CD4-positive, alpha-beta memory T cell (primary cell): ENCODE measurements at regions not wholly inside any gene's neighbourhood (a gene's known extent, or its start where the extent isn't known, plus 50 kb on each side); places are given as distances from the start of the nearest gene placed in this dataset.

Experiments used
- CTCF ChIA-PET: fragments of 350-600 bp; sonication (Branson Sonifier 250); formaldehyde crosslinking; loops from one replicate; lab custom pipeline; 2021; ENCODE audit warnings: inconsistent platforms; ENCODE audit not compliant: partially characterized antibody; lab: Charles Lee
- POLR2A ChIA-PET: fragments of 350-600 bp; sonication (Branson Sonifier 250); formaldehyde crosslinking; loops from one replicate; lab custom pipeline; 2021; ENCODE audit not compliant: partially characterized antibody; lab: Charles Lee
- DNase-seq, 5 donors: peaks; one replicate each; pipeline versions ENCODE4 v3.0.0 to v3.0.0-alpha.2; 2020 to 2022; ENCODE audit warnings: mixed read lengths in 1 of 5
- H3K27ac ChIP-seq: one replicate; pipeline ENCODE4 v1.7.0; 2013; ENCODE audit warnings: low read depth, low read length
- H3K27me3 ChIP-seq: 2 replicates; pipeline ENCODE4 v1.7.0; 2013; ENCODE audit warnings: mild to moderate bottlenecking, low read length, moderate library complexity; ENCODE audit not compliant: insufficient read depth
- H3K36me3 ChIP-seq: 2 replicates; pipeline ENCODE4 v1.7.0; 2013; ENCODE audit warnings: mild to moderate bottlenecking, low read length, moderate library complexity; ENCODE audit not compliant: insufficient read depth
- H3K4me1 ChIP-seq: 2 replicates; pipeline ENCODE4 v1.7.0; 2013; ENCODE audit warnings: mild to moderate bottlenecking, low read length, moderate library complexity; ENCODE audit not compliant: insufficient read depth
- H3K4me3 ChIP-seq, 2 donors: one replicate each; pipeline ENCODE4 v1.7.0; 2013; ENCODE audit warnings: low read length in 2 of 2, mild to moderate bottlenecking in 1 of 2
- H3K9me3 ChIP-seq, 2 donors: one replicate each; pipeline ENCODE4 v1.7.0; 2013; ENCODE audit warnings: low read length in 2 of 2, control low read depth in 1 of 2; ENCODE audit not compliant: control insufficient read depth in 1 of 2
- H3K27ac Mint-ChIP-seq, 7 donors: one replicate each; pipeline ENCODE4 v1.8.0; 2020 to 2021; ENCODE audit warnings: mixed read lengths in 7 of 7, mild to moderate bottlenecking in 6 of 7, inconsistent platforms in 3 of 7, moderate library complexity in 3 of 7
- H3K27me3 Mint-ChIP-seq, 2 donors: one replicate each; pipeline ENCODE4 v1.8.0; 2020 to 2021; ENCODE audit warnings: mixed read lengths in 2 of 2
- H3K36me3 Mint-ChIP-seq, 2 donors: one replicate each; pipeline ENCODE4 v1.8.0; 2020 to 2021; ENCODE audit warnings: mixed read lengths in 2 of 2, inconsistent platforms in 1 of 2, mild to moderate bottlenecking in 1 of 2
- H3K4me1 Mint-ChIP-seq, 4 donors: one replicate each; pipeline ENCODE4 v1.8.0; 2020 to 2021; ENCODE audit warnings: mixed read lengths in 4 of 4, mild to moderate bottlenecking in 1 of 4
- H3K4me3 Mint-ChIP-seq, 8 donors: one replicate each; pipeline ENCODE4 v1.8.0; 2020 to 2021; ENCODE audit warnings: mixed read lengths in 8 of 8, mild to moderate bottlenecking in 7 of 8, moderate library complexity in 6 of 8, inconsistent platforms in 3 of 8
- H3K9me3 Mint-ChIP-seq, 8 donors: one replicate each; pipeline ENCODE4 v1.8.0; 2020 to 2021; ENCODE audit warnings: mixed read lengths in 8 of 8, mild to moderate bottlenecking in 5 of 8, inconsistent platforms in 3 of 8, moderate library complexity in 1 of 8
- intact Hi-C: fragments of 100-400 bp; cut with micrococcal nuclease; formaldehyde crosslinking; loops from one replicate; pipeline ENCODE4 v1.15.1; 2023

DNA sequence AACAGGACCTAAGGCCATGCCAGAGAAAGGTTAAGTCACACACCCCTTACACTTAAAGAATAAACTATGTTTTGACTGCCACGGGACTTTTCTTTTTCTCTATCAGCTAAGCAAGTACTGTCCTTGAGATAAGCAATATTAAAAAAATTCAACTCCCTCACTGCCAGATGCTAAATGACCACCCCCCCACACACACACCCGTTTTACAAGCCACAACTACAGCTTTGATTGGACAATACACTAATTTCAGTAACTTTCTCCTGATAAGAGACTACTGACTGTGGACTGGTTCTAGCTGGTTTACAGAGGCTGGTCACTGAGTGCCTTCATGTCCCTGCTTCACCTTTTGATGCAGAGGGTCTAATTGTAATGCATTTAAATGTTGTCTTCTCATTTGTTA, 63.9 kb upstream of the HOPX start:
- peaks cover 0 to 2% (median 0%) of the 10 kb centered on the region in 8 donors for H3K9me3 Mint-ChIP-seq
- no peak overlapping the region for H3K27ac ChIP-seq
- H3K9me3 ChIP-seq, result no peaks in the 10 kb centered on the region
- peaks cover 0 to 4% (median 2%) of the 10 kb centered on the region in 4 donors for H3K4me1 Mint-ChIP-seq
- no peaks in the 10 kb centered on the region for H3K27me3 Mint-ChIP-seq
- no peak for DNase-seq
- H3K27me3 ChIP-seq, result no peaks in the 10 kb centered on the region
- POLR2A ChIA-PET, result no interaction called here
- H3K4me3 Mint-ChIP-seq, result no peak overlapping the region
- intact Hi-C loops, result no loop called here
- H3K4me1 ChIP-seq, result no peaks in the 10 kb centered on the region
- CTCF ChIA-PET, result no interaction called here
- H3K27ac Mint-ChIP-seq, result no peak overlapping the region
- H3K36me3 ChIP-seq, result no peaks in the 10 kb centered on the region
- no peaks in the 10 kb centered on the region for H3K36me3 Mint-ChIP-seq
- H3K4me3 ChIP-seq, result no peak overlapping the region

GRCh38 chr4:56744030-56744429, 62.9 kb upstream of the HOPX start:
- Mint-ChIP-seq H3K4me3 (no peak overlapping the region), H3K4me1 (peaks cover 0 to 4% (median 2%) of the 10 kb centered on the region in 4 donors), H3K9me3 (peaks cover 0 to 2% (median 0%) of the 10 kb centered on the region in 8 donors), H3K27ac (no peak overlapping the region), H3K27me3 (no peaks in the 10 kb centered on the region), H3K36me3 (no peaks in the 10 kb centered on the region)
- no peaks in the 10 kb centered on the region for H3K9me3 ChIP-seq
- intact Hi-C loops, result no loop called here
- CTCF ChIA-PET, result no interaction called here
- H3K27me3 ChIP-seq, result no peaks in the 10 kb centered on the region
- no peak overlapping the region for H3K4me3 ChIP-seq
- no peaks in the 10 kb centered on the region for H3K4me1 ChIP-seq
- no peak for DNase-seq
- no peak overlapping the region for H3K27ac ChIP-seq
- H3K36me3 ChIP-seq, result no peaks in the 10 kb centered on the region
- POLR2A ChIA-PET, result no interaction called here

- Histone ChIP-seq H3K27me3 (no peaks in the 10 kb centered on the region), H3K27ac (no peak overlapping the region), H3K4me3 (no peak overlapping the region), H3K36me3 (no peaks in the 10 kb centered on the region), H3K4me1 (no peaks in the 10 kb centered on the region), H3K9me3 (no peaks in the 10 kb centered on the region)
- H3K27ac Mint-ChIP-seq, result no peak overlapping the region
- H3K27me3 Mint-ChIP-seq, result no peaks in the 10 kb centered on the region
- DNase-seq, result no peak
- ChIA-PET CTCF (no interaction called here), POLR2A (no interaction called here)
- H3K9me3 Mint-ChIP-seq, result peaks cover 0 to 2% (median 0%) of the 10 kb centered on the region in 8 donors
- H3K4me3 Mint-ChIP-seq, result no peak overlapping the region
- H3K4me1 Mint-ChIP-seq, result peaks cover 0 to 4% (median 2%) of the 10 kb centered on the region in 4 donors
- no peaks in the 10 kb centered on the region for H3K36me3 Mint-ChIP-seq
- intact Hi-C loops, result no loop called here
Measured at GRCh38 chr4:56743550-56743949, 62.5 kb upstream of the HOPX start.

DNA sequence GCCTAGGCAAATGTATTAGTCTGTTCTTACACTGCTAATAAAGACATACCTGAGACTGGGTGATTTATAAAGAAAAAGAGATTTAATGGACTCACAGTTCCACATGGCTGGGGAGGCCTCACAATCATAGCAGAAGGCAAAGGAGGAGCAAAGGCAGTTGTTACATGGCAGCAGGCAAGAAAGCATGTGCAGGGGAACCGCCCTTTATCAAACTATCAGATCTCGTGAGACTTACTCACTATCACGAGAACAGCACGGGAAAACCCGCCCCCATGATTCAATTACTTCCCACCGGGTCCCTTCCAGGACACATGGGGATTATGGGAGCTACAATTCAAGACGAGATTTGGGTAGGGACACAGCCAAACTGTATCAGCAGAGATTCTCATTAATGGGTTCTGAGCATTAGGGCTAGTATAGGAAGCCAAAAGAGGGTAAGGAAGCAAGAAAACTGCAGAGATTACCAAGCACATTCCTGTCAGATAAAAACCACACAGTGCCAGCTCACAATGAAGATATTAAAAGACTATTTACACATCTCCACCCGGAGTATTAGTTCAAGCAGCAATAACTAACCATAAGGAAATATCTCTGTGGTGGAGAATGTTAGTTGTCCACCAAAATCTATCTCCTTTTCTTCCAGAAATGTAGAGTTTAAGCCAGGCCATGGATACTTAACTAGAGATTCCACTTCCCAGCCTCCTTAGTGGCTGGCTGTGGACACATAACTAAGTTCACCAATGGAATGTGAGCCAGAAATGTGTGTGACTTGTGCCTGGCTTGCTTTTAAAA, 61.2 kb upstream of the HOPX start:
- H3K27me3 Mint-ChIP-seq, result peaks cover 0 to 2% of the 10 kb centered on the region in 2 donors
- DNase-seq, result no peak
- H3K36me3 Mint-ChIP-seq, result no peaks in the 10 kb centered on the region
- CTCF ChIA-PET, result no interaction called here
- H3K36me3 ChIP-seq, result no peaks in the 10 kb centered on the region
- no peak overlapping the region for H3K27ac ChIP-seq
- H3K27me3 ChIP-seq, result no peaks in the 10 kb centered on the region
- intact Hi-C loops, result no loop called here
- H3K4me3 ChIP-seq, result no peak overlapping the region
- POLR2A ChIA-PET, result interaction anchor here (0.6 kb wide), 1 partner anchor 51 kb away, joined by 3 read pairs; no protein-coding TSS in a partner anchor
- peaks cover 0 to 2% (median 0%) of the 10 kb centered on the region in 8 donors for H3K9me3 Mint-ChIP-seq
- peaks cover 0 to 7% (median 2%) of the 10 kb centered on the region in 4 donors for H3K4me1 Mint-ChIP-seq
- no peak overlapping the region for H3K4me3 Mint-ChIP-seq
- H3K9me3 ChIP-seq, result no peaks in the 10 kb centered on the region
- H3K4me1 ChIP-seq, result no peaks in the 10 kb centered on the region
- no peak overlapping the region for H3K27ac Mint-ChIP-seq

DNA sequence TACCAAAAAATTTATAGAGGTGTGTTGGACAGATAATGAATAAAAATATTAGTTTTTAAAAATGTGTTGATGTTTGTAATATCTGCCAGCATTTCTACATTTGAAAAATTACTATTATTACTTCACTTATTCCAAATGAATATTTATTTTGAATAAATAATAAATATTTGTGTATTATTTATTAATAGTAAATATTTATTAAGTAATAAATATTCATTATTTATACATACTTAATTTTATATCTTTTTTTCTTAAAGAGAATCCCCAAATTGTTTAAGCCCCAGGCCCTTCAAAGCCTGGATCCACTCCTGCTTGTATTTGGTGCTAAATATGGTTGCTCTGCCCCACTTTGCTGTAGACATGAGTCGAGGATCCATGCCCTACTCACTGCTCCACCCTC, 60.5 kb upstream of the HOPX start:
- ChIA-PET POLR2A (interaction anchor here (0.6 kb wide), 1 partner anchor 51 kb away, joined by 3 read pairs; no protein-coding TSS in a partner anchor), CTCF (no interaction called here)
- H3K36me3 ChIP-seq, result no peaks in the 10 kb centered on the region
- H3K9me3 ChIP-seq, result no peaks in the 10 kb centered on the region
- no peak for DNase-seq
- H3K27ac Mint-ChIP-seq, result no peak overlapping the region
- H3K4me1 ChIP-seq, result no peaks in the 10 kb centered on the region
- no peak overlapping the region for H3K27ac ChIP-seq
- H3K9me3 Mint-ChIP-seq, result peaks cover 0 to 2% (median 0%) of the 10 kb centered on the region in 8 donors
- H3K4me1 Mint-ChIP-seq, result peaks cover 0 to 7% (median 2%) of the 10 kb centered on the region in 4 donors
- no peak overlapping the region for H3K4me3 Mint-ChIP-seq
- no peaks in the 10 kb centered on the region for H3K36me3 Mint-ChIP-seq
- no peak overlapping the region for H3K4me3 ChIP-seq
- H3K27me3 Mint-ChIP-seq, result peaks cover 0 to 2% of the 10 kb centered on the region in 2 donors
- H3K27me3 ChIP-seq, result no peaks in the 10 kb centered on the region
- intact Hi-C loops, result no loop called here

GRCh38 chr4:56739066-56739777, 58.1 kb upstream of the HOPX start:
- Histone ChIP-seq H3K4me1 (no peaks in the 10 kb centered on the region), H3K27ac (no peak overlapping the region), H3K4me3 (no peak overlapping the region), H3K27me3 (no peaks in the 10 kb centered on the region), H3K9me3 (no peaks in the 10 kb centered on the region), H3K36me3 (no peaks in the 10 kb centered on the region)
- H3K4me1 Mint-ChIP-seq, result peaks cover 0 to 7% (median 2%) of the 10 kb centered on the region in 4 donors
- no peaks in the 10 kb centered on the region for H3K36me3 Mint-ChIP-seq
- H3K27ac Mint-ChIP-seq, result no peak overlapping the region
- ChIA-PET POLR2A (no interaction called here), CTCF (no interaction called here)
- H3K9me3 Mint-ChIP-seq, result peaks cover 0 to 2% (median 0%) of the 10 kb centered on the region in 8 donors
- intact Hi-C loops, result no loop called here
- no peak overlapping the region for H3K4me3 Mint-ChIP-seq
- no peak for DNase-seq
- H3K27me3 Mint-ChIP-seq, result peaks cover 0 to 2% of the 10 kb centered on the region in 2 donors

- no peaks in the 10 kb centered on the region for H3K36me3 ChIP-seq
- CTCF ChIA-PET, result no interaction called here
- peaks cover 0 to 2% (median 0%) of the 10 kb centered on the region in 8 donors for H3K9me3 Mint-ChIP-seq
Measured at GRCh38 chr4:56737666-56738065, 56.6 kb upstream of the HOPX start.

More at GRCh38 chr4:56737666-56738065, 56.6 kb upstream of the HOPX start:
- Mint-ChIP-seq H3K36me3 (no peaks in the 10 kb centered on the region), H3K27me3 (peaks cover 2 to 6% of the 10 kb centered on the region in 2 donors), H3K4me3 (no peak overlapping the region), H3K27ac (no peak overlapping the region), H3K4me1 (peaks cover 0 to 7% (median 0%) of the 10 kb centered on the region in 4 donors)
- Histone ChIP-seq H3K27me3 (no peaks in the 10 kb centered on the region), H3K27ac (no peak overlapping the region), H3K4me1 (no peaks in the 10 kb centered on the region), H3K9me3 (no peaks in the 10 kb centered on the region), H3K4me3 (no peak overlapping the region)
- POLR2A ChIA-PET, result no interaction called here
- intact Hi-C loops, result no loop called here
- DNase-seq, result no peak
